Endodermal cell (in vitro differentiated cells): ENCODE measurements at regions not wholly inside any gene's neighbourhood (a gene's known extent, or its start where the extent isn't known, plus 50 kb on each side); places are given as distances from the start of the nearest gene placed in this dataset.

ENCODE experiments used
- DNase-seq: peaks from one replicate; pipeline ENCODE4 v3.0.0-alpha.2; 2017
- H3K27ac ChIP-seq: 2 replicates; pipeline ENCODE4 v1.5.1; 2013; ENCODE audit warnings: mild to moderate bottlenecking, low read depth, low read length, moderate library complexity
- H3K27me3 ChIP-seq: 2 replicates; pipeline ENCODE4 v1.6.1; 2013; ENCODE audit warnings: mild to moderate bottlenecking, low read length, moderate library complexity; ENCODE audit not compliant: insufficient read depth, control insufficient read depth, poor library complexity, severe bottlenecking
- H3K36me3 ChIP-seq: 2 replicates; pipeline ENCODE4 v1.7.0; 2013; ENCODE audit warnings: mild to moderate bottlenecking, low read length, moderate library complexity; ENCODE audit not compliant: control insufficient read depth, insufficient read depth
- H3K4me1 ChIP-seq: one replicate; pipeline ENCODE4 v1.7.0; 2013; ENCODE audit warnings: low read length; ENCODE audit not compliant: control insufficient read depth, insufficient read depth
- H3K4me3 ChIP-seq: 2 replicates; pipeline ENCODE4 v1.5.1; 2013; ENCODE audit warnings: mild to moderate bottlenecking, low read length, moderate library complexity
- H3K9ac ChIP-seq: 2 replicates; pipeline ENCODE4 v1.6.1; 2013; ENCODE audit warnings: mild to moderate bottlenecking, low read length, moderate library complexity; ENCODE audit not compliant: poor library complexity, severe bottlenecking; ENCODE audit errors: extremely low read depth
- H3K9me3 ChIP-seq: 2 replicates; pipeline ENCODE4 v1.6.1; 2013; ENCODE audit warnings: mild to moderate bottlenecking, low read length, moderate library complexity; ENCODE audit not compliant: control insufficient read depth
- H3K27ac Mint-ChIP-seq: 2 replicates; pipeline ENCODE4 v1.8.0; 2020; ENCODE audit warnings: mixed read lengths
- H3K27me3 Mint-ChIP-seq: 2 replicates; pipeline ENCODE4 v1.8.0; 2021; ENCODE audit warnings: mild to moderate bottlenecking, mixed read lengths; ENCODE audit not compliant: insufficient read depth
- H3K36me3 Mint-ChIP-seq: 2 replicates; pipeline ENCODE4 v1.8.0; 2020; ENCODE audit warnings: low read depth, mixed read lengths
- H3K4me1 Mint-ChIP-seq: 2 replicates; pipeline ENCODE4 v1.8.0; 2020; ENCODE audit warnings: mixed read lengths
- H3K4me3 Mint-ChIP-seq: 2 replicates; pipeline ENCODE4 v1.8.0; 2020; ENCODE audit warnings: mild to moderate bottlenecking, moderate library complexity, mixed read lengths
- H3K9me3 Mint-ChIP-seq: 2 replicates; pipeline ENCODE4 v1.8.0; 2020; ENCODE audit warnings: mild to moderate bottlenecking, mixed read lengths
- CTCF ChIP-seq: fragments of 200-600 bp; sonication (generic); conservative IDR thresholded peaks from 2 replicates; pipeline ENCODE4 v1.5.0; 2021; ENCODE audit warnings: antibody characterized with exemption, mild to moderate bottlenecking
- WGBS, 2 experiments: methylation state at CpG; one replicate each; pipeline versions ENCODE4 v1.1.5 to v1.1.7; 2013; ENCODE audit warnings: missing lambda C conversion rate in 2 of 2, mixed read lengths in 1 of 2; ENCODE audit not compliant: insufficient coverage in 1 of 2, insufficient read length in 1 of 2; 5-methylcytosine and 5-hydroxymethylcytosine counted together

GRCh38 chr4:84434344-84434743 is 64.7 kb downstream of the NKX6-1 start:
- Mint-ChIP-seq H3K27ac (no peak overlapping the region), H3K4me3 (no peak overlapping the region), H3K4me1 (no peaks in the 10 kb centered on the region), H3K36me3 (no peaks in the 10 kb centered on the region), H3K9me3 (no peaks in the 10 kb centered on the region), H3K27me3 (no peaks in the 10 kb centered on the region)
- Histone ChIP-seq H3K4me3 (no peak overlapping the region), H3K9ac (no peak overlapping the region), H3K27ac (no peak overlapping the region), H3K4me1 (no peaks in the 10 kb centered on the region), H3K9me3 (no peaks in the 10 kb centered on the region), H3K36me3 (no peaks in the 10 kb centered on the region), H3K27me3 (no peaks in the 10 kb centered on the region)
- no peak for DNase-seq
- WGBS, 2 experiments, result 88% methylated on average over 3 of the region's 3 CpGs; no CpG with 5 or more reads in 1 of the 2 experiments
- no peak for TF ChIP-seq CTCF

GRCh38 chr4:84433633-84434222 is 65.4 kb downstream of the NKX6-1 start:
- no peaks in the 10 kb centered on the region for H3K36me3 Mint-ChIP-seq
- no peaks in the 10 kb centered on the region for H3K4me1 Mint-ChIP-seq
- Histone ChIP-seq H3K4me1 (no peaks in the 10 kb centered on the region), H3K9ac (no peak overlapping the region), H3K27me3 (no peaks in the 10 kb centered on the region), H3K4me3 (no peak overlapping the region), H3K27ac (no peak overlapping the region), H3K36me3 (no peaks in the 10 kb centered on the region), H3K9me3 (no peaks in the 10 kb centered on the region)
- no peaks in the 10 kb centered on the region for H3K27me3 Mint-ChIP-seq
- WGBS, 2 experiments, result 60 to 63% methylated on average over 1 to 6 of the region's 6 CpGs
- H3K4me3 Mint-ChIP-seq, result no peak overlapping the region
- H3K27ac Mint-ChIP-seq, result no peak overlapping the region
- no peaks in the 10 kb centered on the region for H3K9me3 Mint-ChIP-seq
- no peak for DNase-seq
- TF ChIP-seq CTCF, result no peak

- H3K36me3 Mint-ChIP-seq, result no peaks in the 10 kb centered on the region
- H3K4me1 ChIP-seq, result no peaks in the 10 kb centered on the region
- H3K27me3 Mint-ChIP-seq, result no peaks in the 10 kb centered on the region
- no peaks in the 10 kb centered on the region for H3K4me1 Mint-ChIP-seq
- H3K9ac ChIP-seq, result no peak overlapping the region
- H3K36me3 ChIP-seq, result no peaks in the 10 kb centered on the region
- no peaks in the 10 kb centered on the region for H3K9me3 ChIP-seq
- H3K4me3 ChIP-seq, result no peak overlapping the region
- no peak overlapping the region for H3K27ac Mint-ChIP-seq
- H3K27me3 ChIP-seq, result no peaks in the 10 kb centered on the region
- no peak for DNase-seq
- no peak for TF ChIP-seq CTCF
- no peak overlapping the region for H3K27ac ChIP-seq
- no peaks in the 10 kb centered on the region for H3K9me3 Mint-ChIP-seq
- H3K4me3 Mint-ChIP-seq, result no peak overlapping the region
Measured at GRCh38 chr4:84432713-84433112, 66.4 kb downstream of the NKX6-1 start.
